Calu3 (cell line): ENCODE measurements at regions not wholly inside any gene's neighbourhood (a gene's known extent, or its start where the extent isn't known, plus 50 kb on each side); places are given as distances from the start of the nearest gene placed in this dataset.
"Not testable (repeated sequence)": the region's sequence is repeated elsewhere in the genome, so short reads cannot be mapped to it uniquely, and the experiment has no call there.

ENCODE experiments used
- BruUV-seq: library from RNA; stranded (reverse); fragments of 400-500 nt; replicated peaks from 2 replicates; lab custom pipeline; 2021; lab: Mats Ljungman, UMichigan
- CTCF ChIA-PET: fragments of 300-600 bp; sonication (Branson Sonifier 250); formaldehyde crosslinking; loops from one replicate; lab custom pipeline; 2022; ENCODE audit warnings: antibody characterized with exemption; lab: Charles Lee
- DNase-seq: peaks from one replicate; pipeline ENCODE4 v3.0.0; 2022
- H3K27ac Mint-ChIP-seq: one replicate; pipeline ENCODE4 v1.8.0; 2022; ENCODE audit warnings: mixed read lengths; ENCODE audit not compliant: unreplicated experiment
- H3K27me3 Mint-ChIP-seq: one replicate; pipeline ENCODE4 v1.8.0; 2022; ENCODE audit warnings: mixed read lengths; ENCODE audit not compliant: unreplicated experiment
- H3K36me3 Mint-ChIP-seq: one replicate; pipeline ENCODE4 v1.8.0; 2022; ENCODE audit warnings: mild to moderate bottlenecking, moderate library complexity, mixed read lengths; ENCODE audit not compliant: insufficient read depth, unreplicated experiment
- H3K4me1 Mint-ChIP-seq: one replicate; pipeline ENCODE4 v1.8.0; 2022; ENCODE audit warnings: mild to moderate bottlenecking, low read depth, mixed read lengths; ENCODE audit not compliant: unreplicated experiment
- H3K4me3 Mint-ChIP-seq: one replicate; pipeline ENCODE4 v1.8.0; 2022; ENCODE audit warnings: mild to moderate bottlenecking, low read depth, moderate library complexity, mixed read lengths; ENCODE audit not compliant: unreplicated experiment
- H3K9me3 Mint-ChIP-seq: one replicate; pipeline ENCODE4 v1.8.0; 2022; ENCODE audit warnings: low read depth, mixed read lengths; ENCODE audit not compliant: unreplicated experiment
- intact Hi-C: fragments of 100-400 bp; cut with micrococcal nuclease; formaldehyde crosslinking; loops from one replicate; pipeline ENCODE4 v1.10.0; 2022; ENCODE audit not compliant: unreplicated experiment
- TF ChIP-seq, protein P1 (sequence below): fragments of 200-600 bp; IDR thresholded peaks from one replicate; pipeline ENCODE4 v1.8.0; 2022; ENCODE audit warnings: antibody characterized with exemption; ENCODE audit not compliant: unreplicated experiment

DNA sequence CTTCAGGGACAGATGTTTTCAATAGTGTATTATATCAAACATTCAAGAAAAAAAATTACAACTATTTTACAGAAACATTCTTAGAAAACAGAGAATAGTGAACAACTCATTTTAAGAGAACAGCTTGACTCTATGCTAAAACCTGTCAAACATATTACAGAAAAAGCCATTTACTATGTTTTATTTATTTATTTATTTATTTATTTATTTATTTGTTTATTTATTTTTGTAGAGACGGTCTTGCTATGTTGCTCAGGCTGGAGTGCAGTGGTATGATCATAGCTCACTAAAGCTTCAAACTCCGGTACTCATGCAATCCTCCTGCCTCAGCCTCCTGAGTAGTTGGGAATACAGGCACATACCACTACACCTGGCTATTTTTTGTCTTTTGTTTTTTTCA lies 317.9 kb upstream of the HTR1E start:
- H3K27me3 Mint-ChIP-seq = no peaks in the 10 kb centered on the region
- TF ChIP-seq, protein P1, sequence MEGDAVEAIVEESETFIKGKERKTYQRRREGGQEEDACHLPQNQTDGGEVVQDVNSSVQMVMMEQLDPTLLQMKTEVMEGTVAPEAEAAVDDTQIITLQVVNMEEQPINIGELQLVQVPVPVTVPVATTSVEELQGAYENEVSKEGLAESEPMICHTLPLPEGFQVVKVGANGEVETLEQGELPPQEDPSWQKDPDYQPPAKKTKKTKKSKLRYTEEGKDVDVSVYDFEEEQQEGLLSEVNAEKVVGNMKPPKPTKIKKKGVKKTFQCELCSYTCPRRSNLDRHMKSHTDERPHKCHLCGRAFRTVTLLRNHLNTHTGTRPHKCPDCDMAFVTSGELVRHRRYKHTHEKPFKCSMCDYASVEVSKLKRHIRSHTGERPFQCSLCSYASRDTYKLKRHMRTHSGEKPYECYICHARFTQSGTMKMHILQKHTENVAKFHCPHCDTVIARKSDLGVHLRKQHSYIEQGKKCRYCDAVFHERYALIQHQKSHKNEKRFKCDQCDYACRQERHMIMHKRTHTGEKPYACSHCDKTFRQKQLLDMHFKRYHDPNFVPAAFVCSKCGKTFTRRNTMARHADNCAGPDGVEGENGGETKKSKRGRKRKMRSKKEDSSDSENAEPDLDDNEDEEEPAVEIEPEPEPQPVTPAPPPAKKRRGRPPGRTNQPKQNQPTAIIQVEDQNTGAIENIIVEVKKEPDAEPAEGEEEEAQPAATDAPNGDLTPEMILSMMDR = no peak
- peaks cover 2% of the 10 kb centered on the region for H3K9me3 Mint-ChIP-seq
- intact Hi-C loops = no loop called here
- DNase-seq = no peak
- H3K4me1 Mint-ChIP-seq = no peaks in the 10 kb centered on the region
- CTCF ChIA-PET = no interaction called here
- H3K4me3 Mint-ChIP-seq = no peak overlapping the region
- no peaks in the 10 kb centered on the region for H3K36me3 Mint-ChIP-seq
- H3K27ac Mint-ChIP-seq = no peak overlapping the region
- no TSS peak for BruUV-seq

DNA sequence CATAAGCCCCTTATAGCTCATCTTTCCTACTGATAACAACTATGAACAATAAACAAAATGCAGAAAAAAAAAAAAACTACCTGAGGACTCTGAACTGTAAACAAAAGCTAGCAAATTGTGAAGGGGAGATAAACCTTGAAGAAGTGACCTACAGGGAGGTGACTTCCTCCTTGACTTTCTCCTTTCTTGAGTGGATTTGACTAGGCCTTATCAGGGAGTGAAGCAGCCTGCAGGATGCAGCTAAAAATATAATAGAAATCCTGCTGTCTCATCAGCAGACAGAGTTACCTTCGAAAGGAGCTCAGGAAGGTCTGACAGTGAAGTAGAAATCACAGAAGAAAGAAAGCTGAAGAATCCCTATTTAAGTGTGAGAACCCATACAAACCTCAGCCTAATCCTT lies 322.0 kb upstream of the HTR1E start:
- Mint-ChIP-seq H3K9me3 (no peaks in the 10 kb centered on the region), H3K27ac (no peak overlapping the region), H3K4me1 (no peaks in the 10 kb centered on the region), H3K27me3 (no peaks in the 10 kb centered on the region), H3K36me3 (no peaks in the 10 kb centered on the region), H3K4me3 (no peak overlapping the region)
- no peak for DNase-seq
- CTCF ChIA-PET = no interaction called here
- intact Hi-C loops = no loop called here
- BruUV-seq = no TSS peak
- TF ChIP-seq, protein P1 = no peak

- no peak overlapping the region for H3K4me3 Mint-ChIP-seq
- no peaks in the 10 kb centered on the region for H3K36me3 Mint-ChIP-seq
- no peak overlapping the region for H3K27ac Mint-ChIP-seq
- BruUV-seq = no TSS peak
- intact Hi-C loops = no loop called here
- H3K9me3 Mint-ChIP-seq = peaks cover 5% of the 10 kb centered on the region
- H3K4me1 Mint-ChIP-seq = no peaks in the 10 kb centered on the region
- no peaks in the 10 kb centered on the region for H3K27me3 Mint-ChIP-seq
- TF ChIP-seq, protein P1 = no peak
- CTCF ChIA-PET = no interaction called here
- no peak for DNase-seq
Observed at GRCh38 chr6:86609549-86610388, 327.6 kb upstream of the HTR1E start.

GRCh38 chr6:86603364-86603763 lies 334.0 kb upstream of the HTR1E start:
- H3K27me3 Mint-ChIP-seq, H3K4me3 Mint-ChIP-seq, H3K9me3 Mint-ChIP-seq, BruUV-seq, CTCF ChIA-PET, intact Hi-C loops, H3K36me3 Mint-ChIP-seq, H3K4me1 Mint-ChIP-seq, DNase-seq, H3K27ac Mint-ChIP-seq: not testable (repeated sequence)

GRCh38 chr6:86602093-86602492 lies 335.2 kb upstream of the HTR1E start:
- H3K4me3 Mint-ChIP-seq, DNase-seq, CTCF ChIA-PET, H3K9me3 Mint-ChIP-seq, H3K4me1 Mint-ChIP-seq, BruUV-seq, H3K36me3 Mint-ChIP-seq, intact Hi-C loops, H3K27ac Mint-ChIP-seq, H3K27me3 Mint-ChIP-seq: not testable (repeated sequence)

DNA sequence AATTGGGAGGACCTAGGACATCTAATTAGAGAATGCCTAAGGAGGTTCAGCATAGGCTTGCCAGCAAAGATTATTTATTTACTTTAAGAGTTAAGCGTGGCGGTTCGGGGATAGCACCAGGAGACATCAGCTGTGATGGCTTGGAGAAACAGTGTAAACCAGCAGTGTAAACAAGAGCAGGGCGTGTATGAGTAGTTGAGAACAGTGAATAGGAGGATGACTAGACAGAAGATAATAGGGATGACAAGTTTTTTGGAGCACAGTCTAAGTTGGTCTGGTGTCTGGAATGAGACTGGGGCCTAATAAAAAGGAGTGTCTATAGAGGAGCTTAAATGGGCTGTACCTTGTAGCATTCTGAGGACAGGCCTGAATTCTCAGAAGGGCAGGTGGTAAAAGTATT lies 338.4 kb upstream of the HTR1E start:
- intact Hi-C loops, DNase-seq, H3K27ac Mint-ChIP-seq, H3K36me3 Mint-ChIP-seq, BruUV-seq, H3K4me3 Mint-ChIP-seq, H3K9me3 Mint-ChIP-seq, CTCF ChIA-PET, H3K27me3 Mint-ChIP-seq, H3K4me1 Mint-ChIP-seq: not testable (repeated sequence)
